22Rv1 (cell line): ENCODE measurements at regions not wholly inside any gene's neighbourhood (a gene's known extent, or its start where the extent isn't known, plus 50 kb on each side); places are given as distances from the start of the nearest gene placed in this dataset.

Source experiments
- H3K27ac ChIP-seq: fragments of 450-650 bp; 2 replicates; pipeline ENCODE4 v1.5.1; 2017
- CTCF ChIP-seq: fragments of 450-650 bp; IDR thresholded peaks from 2 replicates; pipeline ENCODE4 v1.5.1; 2017; ENCODE audit warnings: mild to moderate bottlenecking
- ZFX ChIP-seq: fragments of 450-650 bp; IDR thresholded peaks from 2 replicates; pipeline ENCODE4 v1.6.1; 2017; ENCODE audit warnings: antibody characterized with exemption, borderline replicate concordance

DNA sequence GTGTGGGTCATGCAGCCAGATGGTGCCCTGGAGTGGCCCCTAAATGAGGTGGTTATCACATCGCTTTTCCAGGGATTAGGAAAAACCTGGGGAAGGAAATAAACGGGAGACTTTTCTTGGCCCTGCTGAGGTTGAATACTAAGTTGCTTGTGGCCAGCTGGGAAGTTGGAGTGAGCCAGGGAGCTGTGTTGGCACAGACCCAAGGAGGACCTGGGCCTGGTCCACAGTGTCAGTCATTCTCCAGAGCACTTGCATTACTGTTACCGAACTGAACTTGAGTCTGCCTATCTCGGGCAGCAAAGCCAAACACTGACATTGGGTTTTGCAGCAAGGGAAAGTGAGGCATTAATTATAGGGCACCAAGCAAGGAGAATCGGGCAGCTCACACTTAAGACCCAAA is 339.0 kb downstream of the GABRB3 start:
- TF ChIP-seq ZFX = no peak
- TF ChIP-seq CTCF = no peak
- H3K27ac ChIP-seq = no peak overlapping the region

DNA sequence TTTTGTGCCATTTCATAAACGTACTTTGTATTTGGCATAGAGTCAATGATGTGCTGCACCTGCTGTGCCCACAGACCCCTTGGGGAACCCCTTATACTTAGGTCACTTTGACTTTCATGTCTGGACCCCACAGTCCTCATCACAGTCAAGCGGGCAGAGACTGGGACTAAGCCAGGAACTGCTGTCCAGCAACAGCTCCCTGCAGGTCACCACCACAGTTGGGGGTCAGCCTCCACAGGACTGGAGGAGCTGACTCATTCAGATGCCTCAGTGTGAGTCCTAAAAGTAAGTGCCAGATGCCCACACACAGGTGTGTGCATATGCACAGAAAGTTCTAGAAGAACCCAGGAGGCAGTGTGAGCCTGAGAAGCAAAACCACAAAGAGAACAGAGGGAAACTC is 339.8 kb downstream of the GABRB3 start:
- TF ChIP-seq ZFX = no peak
- no peak for TF ChIP-seq CTCF

DNA sequence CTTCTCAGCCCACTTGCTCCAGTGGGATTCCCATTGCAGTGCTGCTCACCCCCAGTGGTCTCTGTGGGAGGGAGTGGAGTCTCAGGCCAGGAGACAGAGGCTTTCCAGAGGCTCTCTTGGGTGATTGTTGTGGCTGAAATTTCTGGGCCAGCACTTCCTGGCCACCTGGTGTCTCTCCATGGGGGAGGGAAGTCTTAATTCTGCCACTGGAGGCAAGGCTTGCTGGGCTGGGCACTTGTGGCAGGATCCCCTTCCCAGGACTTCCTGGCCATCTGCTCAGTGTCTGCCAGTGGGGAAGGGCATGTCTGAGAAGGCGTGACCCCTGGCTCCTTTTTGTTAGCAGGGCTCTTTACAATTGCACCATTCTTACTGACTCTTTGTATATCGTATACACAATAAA is 351.8 kb downstream of the GABRB3 start:
- no peak overlapping the region for H3K27ac ChIP-seq
- TF ChIP-seq ZFX (no peak), CTCF (no peak)

More for the DNA sequence above, 339.8 kb downstream of the GABRB3 start:
- no peak overlapping the region for H3K27ac ChIP-seq

GRCh38 chr15:26395624-26396023 is 377.2 kb downstream of the GABRB3 start:
- no peak overlapping the region for H3K27ac ChIP-seq
- TF ChIP-seq CTCF = no peak
- TF ChIP-seq ZFX = no peak

GRCh38 chr15:26394801-26395200 is 378.1 kb downstream of the GABRB3 start:
- H3K27ac ChIP-seq = no peak overlapping the region
- no peak for TF ChIP-seq ZFX
- no peak for TF ChIP-seq CTCF

- no peak overlapping the region for H3K27ac ChIP-seq
- no peak for TF ChIP-seq CTCF
- no peak for TF ChIP-seq ZFX
These were observed 379.9 kb downstream of the GABRB3 start for GRCh38 chr15:26392956-26393355.

- TF ChIP-seq CTCF (no peak), ZFX (no peak)
These were observed 381.2 kb downstream of the GABRB3 start for GRCh38 chr15:26391567-26392194.

More at GRCh38 chr15:26391567-26392194, 381.2 kb downstream of the GABRB3 start:
- no peak overlapping the region for H3K27ac ChIP-seq
